ENCODE measurements at regions not wholly inside any gene's neighbourhood (a gene's known extent, or its start where the extent isn't known, plus 50 kb on each side); places are given as distances from the start of the nearest gene placed in this dataset.
"Not testable (repeated sequence)": the region's sequence is repeated elsewhere in the genome, so short reads cannot be mapped to it uniquely, and the experiment has no call there.

- no peak for TF ChIP-seq CTCF (IDR thresholded peaks at IDR 0.05; ENCODE audit: low read depth, low read length, poor library complexity, severe bottlenecking)
- no peak for TF ChIP-seq EZH2phosphoT487 (IDR thresholded peaks at IDR 0.05; ENCODE audit: borderline replicate concordance, low read length)
- no peaks in the 10 kb centered on the region for H3K27me3 ChIP-seq (ENCODE audit: control insufficient read depth, low read length)
- no peak overlapping the region for H3K27ac ChIP-seq (ENCODE audit: low read depth, low read length)
- H3K36me3 ChIP-seq (ENCODE audit: control insufficient read depth, low read length), result no peaks in the 10 kb centered on the region
- H3K9me3 ChIP-seq (ENCODE audit: control insufficient read depth, insufficient read depth, low read length), result no peaks in the 10 kb centered on the region
- no peaks in the 10 kb centered on the region for H3F3A ChIP-seq (ENCODE audit: control insufficient read depth, insufficient read depth)
- H3K9me2 ChIP-seq (replicated peaks; ENCODE audit: control insufficient read depth, low read length), result no peaks in the 10 kb centered on the region
- H3K4me1 ChIP-seq (ENCODE audit: control insufficient read depth, low read length), result no peaks in the 10 kb centered on the region
- H3K4me2 ChIP-seq (ENCODE audit: low read length), result no peak overlapping the region
- no peak overlapping the region for H3K4me3 ChIP-seq (ENCODE audit: low read length)
- no peaks in the 10 kb centered on the region for H3K79me2 ChIP-seq (ENCODE audit: control insufficient read depth, low read length)
- H4K20me1 ChIP-seq (ENCODE audit: control insufficient read depth, insufficient read depth, low read depth, low read length), result no peaks in the 10 kb centered on the region
Observed at GRCh38 chr5:27093279-27093678, 54.9 kb upstream of the CDH9 start.

GRCh38 chr5:27091858-27092257, 53.5 kb upstream of the CDH9 start:
- Histone ChIP-seq H3K27me3 (ENCODE audit: control insufficient read depth, low read length) (no peaks in the 10 kb centered on the region), H3F3A (ENCODE audit: control insufficient read depth, insufficient read depth) (no peaks in the 10 kb centered on the region), H3K9me2 (replicated peaks; ENCODE audit: control insufficient read depth, low read length) (no peaks in the 10 kb centered on the region), H4K20me1 (ENCODE audit: control insufficient read depth, insufficient read depth, low read depth, low read length) (no peaks in the 10 kb centered on the region), H3K9me3 (ENCODE audit: control insufficient read depth, insufficient read depth, low read length) (no peaks in the 10 kb centered on the region), H3K36me3 (ENCODE audit: control insufficient read depth, low read length) (no peaks in the 10 kb centered on the region), H3K4me3 (ENCODE audit: low read length) (no peak overlapping the region), H3K79me2 (ENCODE audit: control insufficient read depth, low read length) (no peaks in the 10 kb centered on the region), H3K4me2 (ENCODE audit: low read length) (no peak overlapping the region), H3K4me1 (ENCODE audit: control insufficient read depth, low read length) (no peaks in the 10 kb centered on the region), H3K27ac (ENCODE audit: low read depth, low read length) (no peak overlapping the region)
- TF ChIP-seq EZH2phosphoT487 (IDR thresholded peaks at IDR 0.05; ENCODE audit: borderline replicate concordance, low read length) (no peak), CTCF (IDR thresholded peaks at IDR 0.05; ENCODE audit: low read depth, low read length, poor library complexity, severe bottlenecking) (no peak)

GRCh38 chr5:27088822-27089221, 50.4 kb upstream of the CDH9 start:
- H3K36me3 ChIP-seq (ENCODE audit: control insufficient read depth, low read length); H3F3A ChIP-seq (ENCODE audit: control insufficient read depth, insufficient read depth); H3K27ac ChIP-seq (ENCODE audit: low read depth, low read length); H3K9me3 ChIP-seq (ENCODE audit: control insufficient read depth, insufficient read depth, low read length); H3K4me2 ChIP-seq (ENCODE audit: low read length); H3K4me1 ChIP-seq (ENCODE audit: control insufficient read depth, low read length); H3K4me3 ChIP-seq (ENCODE audit: low read length); H4K20me1 ChIP-seq (ENCODE audit: control insufficient read depth, insufficient read depth, low read depth, low read length); H3K9me2 ChIP-seq (replicated peaks; ENCODE audit: control insufficient read depth, low read length); H3K27me3 ChIP-seq (ENCODE audit: control insufficient read depth, low read length); H3K79me2 ChIP-seq (ENCODE audit: control insufficient read depth, low read length): not testable (repeated sequence)
